ENCODE measurements at regions not wholly inside any gene's neighbourhood (a gene's known extent, or its start where the extent isn't known, plus 50 kb on each side); places are given as distances from the start of the nearest gene placed in this dataset.

DNA sequence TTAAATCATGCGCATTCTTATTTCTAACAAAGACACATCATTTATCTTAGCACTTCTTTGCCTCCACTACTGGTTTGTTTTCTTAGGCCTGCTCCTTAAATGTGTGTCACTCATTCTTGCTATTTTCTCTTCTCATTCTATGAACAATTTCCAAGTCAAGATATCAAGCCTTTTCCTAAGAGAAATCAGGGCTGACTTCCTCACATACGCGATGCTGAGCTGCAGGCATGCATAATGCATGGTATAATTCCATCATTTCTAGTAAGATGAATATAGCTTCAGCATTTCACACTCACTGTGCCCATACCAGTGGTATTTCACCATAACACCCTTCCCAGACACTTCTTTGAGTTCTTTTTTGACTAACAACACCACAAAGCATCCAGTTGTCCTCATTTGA, 838.9 kb upstream of the DDX18 start:
- TF ChIP-seq CTCF (IDR thresholded peaks at IDR 0.05), result no peak
- TF ChIP-seq POLR2AphosphoS5 (IDR thresholded peaks at IDR 0.05), result no peak
- TF ChIP-seq POLR2A (IDR thresholded peaks at IDR 0.05), result no peak
